ENCODE measurements at regions not wholly inside any gene's neighbourhood (a gene's known extent, or its start where the extent isn't known, plus 50 kb on each side); places are given as distances from the start of the nearest gene placed in this dataset.
"Not testable (repeated sequence)": the region's sequence is repeated elsewhere in the genome, so short reads cannot be mapped to it uniquely, and the experiment has no call there.

- Histone ChIP-seq H3K27ac (no peak overlapping the region), H3K4me3 (no peak overlapping the region), H3K36me3 (no peaks in the 10 kb centered on the region), H3K9me3 (ENCODE audit: low read depth) (no peaks in the 10 kb centered on the region), H3K27me3 (no peaks in the 10 kb centered on the region), H3K4me1 (ENCODE audit: low read depth) (no peaks in the 10 kb centered on the region)
- TF ChIP-seq CTCF (IDR thresholded peaks at IDR 0.05; ENCODE audit: low read depth, low read length): no peak
- no peak for DNase-seq (ENCODE audit: low read depth in 1 of 2, low spot score in 1 of 2)
Observed at GRCh38 chr5:42148813-42149212, 223.7 kb downstream of the FBXO4 start.

- H3K4me1 ChIP-seq (ENCODE audit: low read depth): no peaks in the 10 kb centered on the region
- TF ChIP-seq CTCF (IDR thresholded peaks at IDR 0.05; ENCODE audit: low read depth, low read length): no peak
- H3K27me3 ChIP-seq: no peaks in the 10 kb centered on the region
- H3K36me3 ChIP-seq: no peaks in the 10 kb centered on the region
- no peak overlapping the region for H3K4me3 ChIP-seq
- no peaks in the 10 kb centered on the region for H3K9me3 ChIP-seq (ENCODE audit: low read depth)
- no peak overlapping the region for H3K27ac ChIP-seq
- no peak for DNase-seq (ENCODE audit: low read depth in 1 of 2, low spot score in 1 of 2)
Observed at GRCh38 chr5:42157215-42157614, 232.1 kb downstream of the FBXO4 start.

GRCh38 chr5:42163083-42163482 lies 238.0 kb downstream of the FBXO4 start:
- TF ChIP-seq CTCF (IDR thresholded peaks at IDR 0.05; ENCODE audit: low read depth, low read length): no peak
- no peak for DNase-seq (ENCODE audit: low read depth in 1 of 2, low spot score in 1 of 2)
- Histone ChIP-seq H3K4me3 (no peak overlapping the region), H3K4me1 (ENCODE audit: low read depth) (no peaks in the 10 kb centered on the region), H3K27ac (no peak overlapping the region), H3K9me3 (ENCODE audit: low read depth) (no peaks in the 10 kb centered on the region), H3K36me3 (no peaks in the 10 kb centered on the region), H3K27me3 (no peaks in the 10 kb centered on the region)

GRCh38 chr5:42168091-42168670 lies 243.1 kb downstream of the FBXO4 start:
- no peak for TF ChIP-seq CTCF (IDR thresholded peaks at IDR 0.05; ENCODE audit: low read depth, low read length)
- H3K27ac ChIP-seq: no peak overlapping the region
- no peak for DNase-seq (ENCODE audit: low read depth in 1 of 2, low spot score in 1 of 2)
- no peak overlapping the region for H3K4me3 ChIP-seq
- H3K4me1 ChIP-seq (ENCODE audit: low read depth): no peaks in the 10 kb centered on the region
- no peaks in the 10 kb centered on the region for H3K9me3 ChIP-seq (ENCODE audit: low read depth)
- H3K36me3 ChIP-seq: no peaks in the 10 kb centered on the region
- H3K27me3 ChIP-seq: no peaks in the 10 kb centered on the region

GRCh38 chr5:42176118-42176517 lies 247.1 kb upstream of the GHR start:
- H3K4me1 ChIP-seq (ENCODE audit: low read depth); H3K27ac ChIP-seq; H3K27me3 ChIP-seq; H3K36me3 ChIP-seq; DNase-seq (ENCODE audit: low read depth in 1 of 2, low spot score in 1 of 2); H3K9me3 ChIP-seq (ENCODE audit: low read depth); H3K4me3 ChIP-seq: not testable (repeated sequence)

GRCh38 chr5:42179843-42180242 lies 243.4 kb upstream of the GHR start:
- H3K9me3 ChIP-seq (ENCODE audit: low read depth); H3K4me3 ChIP-seq: not testable (repeated sequence)

GRCh38 chr5:42216904-42217303 lies 206.3 kb upstream of the GHR start:
- Histone ChIP-seq H3K9me3 (ENCODE audit: low read depth) (no peaks in the 10 kb centered on the region), H3K36me3 (no peaks in the 10 kb centered on the region), H3K27ac (no peak overlapping the region), H3K4me3 (no peak overlapping the region), H3K27me3 (no peaks in the 10 kb centered on the region), H3K4me1 (ENCODE audit: low read depth) (no peaks in the 10 kb centered on the region)
- DNase-seq (ENCODE audit: low read depth in 1 of 2, low spot score in 1 of 2): no peak
- no peak for TF ChIP-seq CTCF (IDR thresholded peaks at IDR 0.05; ENCODE audit: low read depth, low read length)

More at GRCh38 chr5:42179843-42180242, 243.4 kb upstream of the GHR start:
- H3K27me3 ChIP-seq; H3K27ac ChIP-seq; DNase-seq (ENCODE audit: low read depth in 1 of 2, low spot score in 1 of 2); H3K36me3 ChIP-seq; H3K4me1 ChIP-seq (ENCODE audit: low read depth): not testable (repeated sequence)
